Left ventricle myocardium inferior (tissue), 1 donor: ENCODE measurements at regions not wholly inside any gene's neighbourhood (a gene's known extent, or its start where the extent isn't known, plus 50 kb on each side); places are given as distances from the start of the nearest gene placed in this dataset.
"Not testable (repeated sequence)": the region's sequence is repeated elsewhere in the genome, so short reads cannot be mapped to it uniquely, and the experiment has no call there.

ENCODE experiments used
- DNase-seq: peaks from one replicate; pipeline ENCODE4 v3.0.0-alpha.2; 2020
- H3K27ac ChIP-seq: fragments of 200-600 bp; replicated peaks from 2 replicates; pipeline ENCODE4 v1.8.0; 2021
- H3K27me3 ChIP-seq: fragments of 200-600 bp; 2 replicates; pipeline ENCODE4 v1.8.0; 2021; ENCODE audit warnings: low read depth
- H3K36me3 ChIP-seq: fragments of 200-600 bp; 2 replicates; pipeline ENCODE4 v1.8.0; 2021
- H3K4me1 ChIP-seq: fragments of 200-600 bp; 2 replicates; pipeline ENCODE4 v1.8.0; 2021
- H3K4me3 ChIP-seq: fragments of 200-600 bp; 2 replicates; pipeline ENCODE4 v1.8.0; 2021; ENCODE audit warnings: mild to moderate bottlenecking, moderate library complexity
- H3K9me3 ChIP-seq: fragments of 200-600 bp; replicated peaks from 2 replicates; pipeline ENCODE4 v1.8.0; 2021
- CTCF ChIP-seq: fragments of 200-600 bp; IDR thresholded peaks from 2 replicates; pipeline ENCODE4 v1.8.0; 2021; ENCODE audit warnings: antibody characterized with exemption, mild to moderate bottlenecking, borderline replicate concordance
- intact Hi-C: fragments of 100-400 bp; cut with micrococcal nuclease; formaldehyde crosslinking; loops from one replicate; pipeline ENCODE4 v1.11.0; 2022
- donor health status: DM: no; HTN: yes; CAD: no; lungs with severe emphysema.

GRCh38 chr2:212721026-212721451 is 182.4 kb upstream of the ERBB4 start:
- intact Hi-C loops = no loop called here
- Histone ChIP-seq H3K9me3 (peaks cover 11% of the 10 kb centered on the region), H3K4me3 (no peak overlapping the region), H3K36me3 (no peaks in the 10 kb centered on the region), H3K27ac (no peak overlapping the region), H3K27me3 (no peaks in the 10 kb centered on the region), H3K4me1 (no peaks in the 10 kb centered on the region)
- no peak for TF ChIP-seq CTCF
- no peak for DNase-seq

GRCh38 chr2:212715411-212715810 is 176.8 kb upstream of the ERBB4 start:
- H3K4me3 ChIP-seq, DNase-seq, intact Hi-C loops: not testable (repeated sequence)

GRCh38 chr2:212713681-212714080 is 175.1 kb upstream of the ERBB4 start:
- Histone ChIP-seq H3K4me1 (no peaks in the 10 kb centered on the region), H3K4me3 (no peak overlapping the region), H3K27me3 (no peaks in the 10 kb centered on the region), H3K9me3 (no peaks in the 10 kb centered on the region), H3K36me3 (no peaks in the 10 kb centered on the region), H3K27ac (no peak overlapping the region)
- DNase-seq = no peak
- intact Hi-C loops = no loop called here
- no peak for TF ChIP-seq CTCF

More at GRCh38 chr2:212715411-212715810, 176.8 kb upstream of the ERBB4 start:
- not testable (repeated sequence) for H3K27me3 ChIP-seq, H3K36me3 ChIP-seq, H3K9me3 ChIP-seq, H3K4me1 ChIP-seq, H3K27ac ChIP-seq

- TF ChIP-seq CTCF = no peak
- no peak for DNase-seq
These were observed 174.4 kb upstream of the ERBB4 start for GRCh38 chr2:212712991-212713390.

GRCh38 chr2:212712466-212712865 is 173.9 kb upstream of the ERBB4 start:
- H3K27me3 ChIP-seq = no peaks in the 10 kb centered on the region
- intact Hi-C loops = no loop called here
- TF ChIP-seq CTCF = no peak
- DNase-seq = no peak
- no peak overlapping the region for H3K4me3 ChIP-seq
- H3K27ac ChIP-seq = no peak overlapping the region
- H3K4me1 ChIP-seq = no peaks in the 10 kb centered on the region
- H3K36me3 ChIP-seq = no peaks in the 10 kb centered on the region
- H3K9me3 ChIP-seq = no peaks in the 10 kb centered on the region

More at GRCh38 chr2:212712991-212713390, 174.4 kb upstream of the ERBB4 start:
- H3K36me3 ChIP-seq = no peaks in the 10 kb centered on the region
- no peaks in the 10 kb centered on the region for H3K4me1 ChIP-seq
- no peak overlapping the region for H3K27ac ChIP-seq
- no peaks in the 10 kb centered on the region for H3K27me3 ChIP-seq
- no peak overlapping the region for H3K4me3 ChIP-seq
- intact Hi-C loops = no loop called here
- H3K9me3 ChIP-seq = no peaks in the 10 kb centered on the region

- no peaks in the 10 kb centered on the region for H3K4me1 ChIP-seq
- intact Hi-C loops = no loop called here
- no peak overlapping the region for H3K27ac ChIP-seq
- no peaks in the 10 kb centered on the region for H3K27me3 ChIP-seq
- H3K9me3 ChIP-seq = no peaks in the 10 kb centered on the region
- H3K36me3 ChIP-seq = no peaks in the 10 kb centered on the region
- DNase-seq = no peak
- no peak overlapping the region for H3K4me3 ChIP-seq
- no peak for TF ChIP-seq CTCF
These were observed 173.3 kb upstream of the ERBB4 start for GRCh38 chr2:212711856-212712255.
